Tibial artery (tissue), 4 donors: ENCODE measurements at regions not wholly inside any gene's neighbourhood (a gene's known extent, or its start where the extent isn't known, plus 50 kb on each side); places are given as distances from the start of the nearest gene placed in this dataset.

ENCODE experiments used
- DNase-seq, 2 donors: peaks; one replicate each; pipeline ENCODE4 v3.0.0-alpha.2; 2019
- H3K27ac ChIP-seq, 2 donors: fragments of 200-600 bp; sonication (generic) in 1 of 2; 1 replicate in 1 of 2; 2 replicates in 1 of 2; pipeline ENCODE4 v1.5.1; 2018 to 2019; ENCODE audit warnings: mild to moderate bottlenecking in 1 of 2
- H3K27me3 ChIP-seq, 2 donors: fragments of 200-600 bp; sonication (generic) in 1 of 2; one replicate each; pipeline versions ENCODE4 v1.5.1 to v1.6.0; 2016 to 2019
- H3K36me3 ChIP-seq, 3 donors: fragments of 200-600 bp; sonication (generic) in 2 of 3; one replicate each; pipeline ENCODE4 v1.5.1; 2016 to 2019; ENCODE audit warnings: mild to moderate bottlenecking in 2 of 3
- H3K4me1 ChIP-seq, 4 donors: fragments of 200-600 bp; sonication (generic) in 2 of 4; 1 replicate in 3 of 4; 2 replicates in 1 of 4; pipeline ENCODE4 v1.5.1; 2016 to 2019
- H3K4me3 ChIP-seq, 2 donors: fragments of 200-600 bp; sonication (generic) in 1 of 2; 1 replicate in 1 of 2; 2 replicates in 1 of 2; pipeline ENCODE4 v1.5.1; 2018 to 2019; ENCODE audit warnings: mild to moderate bottlenecking in 2 of 2
- H3K9me3 ChIP-seq, 3 donors: fragments of 200-600 bp; sonication (generic) in 1 of 3; one replicate each; pipeline ENCODE4 v1.5.1; 2016 to 2019
- CTCF ChIP-seq, 2 experiments: fragments of 200-600 bp in 1 of 2; fragments of 450-650 bp in 1 of 2; IDR thresholded peaks; one replicate each; pipeline ENCODE4 v1.5.1; 2017 to 2019; ENCODE audit warnings: antibody characterized with exemption in 2 of 2, mild to moderate bottlenecking in 1 of 2, moderate library complexity in 1 of 2
- intact Hi-C: fragments of 100-400 bp; cut with DNase I; formaldehyde crosslinking; loops from one replicate; pipeline ENCODE4 v1.15.0; 2023; ENCODE audit warnings: low total_unique reads

GRCh38 chr5:110094548-110094947, 404.8 kb downstream of the MAN2A1 start:
- DNase-seq: no peak
- no peak for TF ChIP-seq CTCF (IDR thresholded peaks at IDR 0.05)
- intact Hi-C loops: no loop called here
- H3K4me1 ChIP-seq: peaks cover 0 to 9% (median 4%) of the 10 kb centered on the region in 4 donors
- no peak overlapping the region for H3K4me3 ChIP-seq
- H3K36me3 ChIP-seq: no peaks in the 10 kb centered on the region
- no peak overlapping the region for H3K27ac ChIP-seq
- H3K27me3 ChIP-seq: no peaks in the 10 kb centered on the region
- no peaks in the 10 kb centered on the region for H3K9me3 ChIP-seq

GRCh38 chr5:110096419-110096818, 406.7 kb downstream of the MAN2A1 start:
- H3K4me3 ChIP-seq: no peak overlapping the region
- DNase-seq: no peak
- H3K36me3 ChIP-seq: no peaks in the 10 kb centered on the region
- H3K27ac ChIP-seq: no peak overlapping the region
- no peaks in the 10 kb centered on the region for H3K9me3 ChIP-seq
- no peaks in the 10 kb centered on the region for H3K27me3 ChIP-seq
- H3K4me1 ChIP-seq: peaks cover 0 to 9% (median 4%) of the 10 kb centered on the region in 4 donors
- intact Hi-C loops: no loop called here
- no peak for TF ChIP-seq CTCF (IDR thresholded peaks at IDR 0.05)

- H3K27ac ChIP-seq: no peak overlapping the region
- H3K9me3 ChIP-seq: no peaks in the 10 kb centered on the region
- intact Hi-C loops: no loop called here
- H3K36me3 ChIP-seq: no peaks in the 10 kb centered on the region
- peaks cover 0 to under 1% (median under 1%) of the 10 kb centered on the region in 4 donors for H3K4me1 ChIP-seq
- TF ChIP-seq CTCF (IDR thresholded peaks at IDR 0.05): no peak
- no peaks in the 10 kb centered on the region for H3K27me3 ChIP-seq
- H3K4me3 ChIP-seq: no peak overlapping the region
- no peak for DNase-seq
These were observed 409.8 kb downstream of the MAN2A1 start for GRCh38 chr5:110099572-110099971.

GRCh38 chr5:110103081-110103480, 413.4 kb downstream of the MAN2A1 start:
- no peak for DNase-seq
- H3K27me3 ChIP-seq: no peaks in the 10 kb centered on the region
- intact Hi-C loops: no loop called here
- no peak for TF ChIP-seq CTCF (IDR thresholded peaks at IDR 0.05)
- no peak overlapping the region for H3K4me3 ChIP-seq
- peaks cover 0 to 35% (median 13%) of the 10 kb centered on the region in 4 donors for H3K4me1 ChIP-seq
- H3K36me3 ChIP-seq: no peaks in the 10 kb centered on the region
- H3K27ac ChIP-seq: no peak overlapping the region
- no peaks in the 10 kb centered on the region for H3K9me3 ChIP-seq

GRCh38 chr5:110104060-110104725, 414.5 kb downstream of the MAN2A1 start:
- no peak for TF ChIP-seq CTCF (IDR thresholded peaks at IDR 0.05)
- Histone ChIP-seq H3K36me3 (no peaks in the 10 kb centered on the region), H3K4me3 (no peak overlapping the region), H3K4me1 (peaks cover 0 to 46% (median 13%) of the 10 kb centered on the region in 4 donors), H3K27ac (no peak overlapping the region), H3K27me3 (no peaks in the 10 kb centered on the region), H3K9me3 (no peaks in the 10 kb centered on the region)
- intact Hi-C loops: no loop called here
- DNase-seq: no peak
